ENCODE measurements at regions not wholly inside any gene's neighbourhood (a gene's known extent, or its start where the extent isn't known, plus 50 kb on each side); places are given as distances from the start of the nearest gene placed in this dataset.

- TF ChIP-seq POLR2A (IDR thresholded peaks at IDR 0.05) (no peak), CTCF (IDR thresholded peaks at IDR 0.05) (no peak), EP300 (IDR thresholded peaks at IDR 0.05) (no peak)
Observed at GRCh38 chr1:190897233-190897632, 419.6 kb upstream of the BRINP3 start.

Measured in upper lobe of left lung (tissue), 4 donors.